ENCODE measurements at regions not wholly inside any gene's neighbourhood (a gene's known extent, or its start where the extent isn't known, plus 50 kb on each side); places are given as distances from the start of the nearest gene placed in this dataset.
"Not testable (repeated sequence)": the region's sequence is repeated elsewhere in the genome, so short reads cannot be mapped to it uniquely, and the experiment has no call there.

DNA sequence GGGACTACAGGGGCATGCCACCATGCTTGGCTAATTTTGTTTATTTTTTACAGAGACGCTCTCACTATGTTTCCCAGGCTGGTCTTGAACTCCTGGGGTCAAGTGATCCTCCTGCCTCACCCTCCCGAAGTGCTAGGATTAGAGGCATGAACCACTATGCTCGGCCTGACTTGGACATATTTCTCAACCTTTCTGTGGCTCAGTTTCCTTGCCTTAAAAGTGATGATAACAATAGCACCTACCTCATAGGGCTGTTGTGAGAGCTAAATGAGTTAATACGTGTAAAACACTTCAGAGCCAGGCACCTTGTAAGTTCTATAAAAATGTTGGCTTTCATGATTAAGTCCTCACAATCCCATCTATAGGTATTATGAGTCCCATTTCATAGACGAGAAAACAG lies 89.2 kb upstream of the METAP2 start:
- TF ChIP-seq, protein P1, sequence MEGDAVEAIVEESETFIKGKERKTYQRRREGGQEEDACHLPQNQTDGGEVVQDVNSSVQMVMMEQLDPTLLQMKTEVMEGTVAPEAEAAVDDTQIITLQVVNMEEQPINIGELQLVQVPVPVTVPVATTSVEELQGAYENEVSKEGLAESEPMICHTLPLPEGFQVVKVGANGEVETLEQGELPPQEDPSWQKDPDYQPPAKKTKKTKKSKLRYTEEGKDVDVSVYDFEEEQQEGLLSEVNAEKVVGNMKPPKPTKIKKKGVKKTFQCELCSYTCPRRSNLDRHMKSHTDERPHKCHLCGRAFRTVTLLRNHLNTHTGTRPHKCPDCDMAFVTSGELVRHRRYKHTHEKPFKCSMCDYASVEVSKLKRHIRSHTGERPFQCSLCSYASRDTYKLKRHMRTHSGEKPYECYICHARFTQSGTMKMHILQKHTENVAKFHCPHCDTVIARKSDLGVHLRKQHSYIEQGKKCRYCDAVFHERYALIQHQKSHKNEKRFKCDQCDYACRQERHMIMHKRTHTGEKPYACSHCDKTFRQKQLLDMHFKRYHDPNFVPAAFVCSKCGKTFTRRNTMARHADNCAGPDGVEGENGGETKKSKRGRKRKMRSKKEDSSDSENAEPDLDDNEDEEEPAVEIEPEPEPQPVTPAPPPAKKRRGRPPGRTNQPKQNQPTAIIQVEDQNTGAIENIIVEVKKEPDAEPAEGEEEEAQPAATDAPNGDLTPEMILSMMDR (conservative IDR thresholded peaks at IDR 0.05): no peak
- TF ChIP-seq ZFX (IDR thresholded peaks at IDR 0.05): no peak
- H3K27ac ChIP-seq: no peak overlapping the region

DNA sequence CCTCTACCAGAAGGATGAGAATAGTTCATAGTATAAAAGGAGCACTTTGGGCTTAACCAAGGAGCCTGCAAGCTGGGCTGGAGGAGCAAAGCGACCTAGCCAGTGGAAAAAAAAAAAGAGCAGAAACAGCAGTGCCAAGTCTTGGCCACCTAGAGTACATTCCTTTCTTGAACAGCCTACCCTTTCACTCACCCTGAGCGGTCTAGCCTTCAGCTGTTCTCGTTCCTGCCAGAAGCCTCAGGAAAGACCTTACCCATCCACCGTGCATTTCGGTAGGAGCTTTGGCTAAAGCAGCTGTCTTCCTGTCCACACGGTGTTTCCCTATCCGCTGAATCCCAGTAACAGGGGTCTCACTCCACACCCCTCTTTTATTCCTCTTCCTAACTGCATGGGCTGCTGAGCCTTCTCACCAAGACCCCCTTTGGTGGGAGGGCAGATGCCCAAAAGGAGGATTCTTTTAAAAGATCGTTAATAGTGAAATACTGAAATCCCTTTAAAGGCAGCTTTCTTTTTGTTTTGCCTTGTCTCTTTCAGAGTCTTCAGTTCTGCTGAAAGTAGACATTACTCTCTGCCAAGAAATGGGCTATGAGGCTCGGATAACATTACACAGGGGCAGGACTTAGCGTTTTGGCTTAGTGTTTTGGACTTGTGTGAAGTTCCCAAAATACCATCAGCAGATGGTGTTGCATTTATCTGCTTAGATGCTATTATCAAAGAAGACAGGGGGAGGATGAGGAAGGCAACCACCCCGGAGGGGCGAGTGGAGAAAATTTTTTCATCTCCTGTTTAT lies 88.5 kb upstream of the METAP2 start:
- H3K27ac ChIP-seq: no peak overlapping the region
- TF ChIP-seq, protein P1 (conservative IDR thresholded peaks at IDR 0.05): no peak
- no peak for TF ChIP-seq ZFX (IDR thresholded peaks at IDR 0.05)

DNA sequence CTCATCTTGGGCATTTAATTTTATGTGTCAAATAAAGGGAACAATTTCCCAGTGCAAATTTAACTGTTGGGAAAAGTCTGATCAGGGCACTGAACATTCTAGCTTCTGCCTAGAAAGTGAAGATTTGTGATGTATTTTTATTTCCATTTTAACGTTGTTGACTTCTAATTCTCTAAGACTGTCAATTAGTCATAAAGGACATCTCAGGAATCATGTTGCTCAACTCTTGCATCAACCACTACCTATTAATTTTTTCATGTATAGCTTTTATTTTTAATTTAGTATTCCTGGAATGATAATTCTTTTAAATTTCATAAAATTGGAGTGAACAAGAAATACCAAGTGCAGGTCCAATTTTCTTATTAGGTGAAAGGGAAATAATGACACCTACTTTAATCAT lies 87.9 kb upstream of the METAP2 start:
- TF ChIP-seq, protein P1 (conservative IDR thresholded peaks at IDR 0.05): no peak
- no peak for TF ChIP-seq ZFX (IDR thresholded peaks at IDR 0.05)
- no peak overlapping the region for H3K27ac ChIP-seq

DNA sequence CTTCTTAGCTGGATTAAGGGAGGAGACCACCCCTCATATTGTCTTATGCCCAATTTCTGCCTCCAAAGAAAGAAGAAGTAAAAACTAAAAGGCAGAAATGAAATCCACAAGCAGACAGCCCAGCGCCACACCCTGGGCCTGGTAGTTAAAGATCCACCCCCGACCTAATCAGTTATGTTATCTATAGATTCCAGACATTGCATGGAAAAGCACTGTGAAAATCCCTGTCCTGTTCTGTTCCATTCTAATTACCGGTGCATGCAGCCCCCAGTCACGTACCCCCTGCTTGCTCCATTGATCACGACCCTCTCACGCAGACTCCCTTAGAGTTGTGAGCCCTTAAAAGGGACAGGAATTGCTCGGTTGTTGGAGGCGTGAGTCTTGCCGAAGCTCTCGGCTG lies 85.7 kb upstream of the METAP2 start:
- H3K27ac ChIP-seq: not testable (repeated sequence)

DNA sequence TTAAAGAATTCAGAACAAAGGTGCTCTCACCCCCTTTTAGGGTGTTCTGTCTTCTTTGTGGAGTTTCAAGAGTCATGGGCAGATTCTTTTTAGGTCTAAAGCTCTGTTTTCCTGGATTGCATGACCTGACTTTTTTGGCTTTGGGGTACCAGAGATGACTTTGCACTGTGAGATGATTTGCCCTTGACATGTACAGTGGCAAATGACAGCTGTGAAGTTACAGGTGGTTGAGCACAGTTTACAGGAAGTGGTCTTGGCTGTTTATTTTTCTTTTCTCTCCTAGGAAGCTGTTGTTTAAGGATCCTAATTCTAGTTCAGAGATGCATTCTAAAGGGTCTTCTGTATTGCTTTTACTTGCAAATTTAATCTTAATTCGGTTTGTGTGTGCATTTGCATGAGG lies 83.8 kb upstream of the METAP2 start:
- no peak overlapping the region for H3K27ac ChIP-seq
- TF ChIP-seq ZFX (IDR thresholded peaks at IDR 0.05): no peak
- TF ChIP-seq, protein P1 (conservative IDR thresholded peaks at IDR 0.05): no peak

DNA sequence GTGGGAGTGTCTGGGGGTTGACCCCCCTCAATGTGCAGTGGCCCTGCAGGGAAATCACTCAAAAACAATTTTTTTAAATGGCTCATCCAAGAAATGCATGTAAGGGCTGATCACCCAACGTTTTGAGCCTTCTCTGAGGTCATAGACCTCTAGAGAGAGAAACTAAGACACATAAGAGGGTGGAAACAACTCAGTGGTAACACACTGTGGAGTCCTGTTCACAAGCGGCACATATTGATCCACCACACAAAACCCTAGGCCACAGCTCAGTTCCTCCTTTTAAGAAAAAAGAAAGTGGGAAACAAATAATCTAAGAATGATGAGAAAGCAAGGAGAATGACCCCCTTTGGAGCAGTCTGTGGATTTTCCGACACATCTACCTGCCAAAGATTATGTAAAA lies 83.0 kb upstream of the METAP2 start:
- no peak overlapping the region for H3K27ac ChIP-seq

DNA sequence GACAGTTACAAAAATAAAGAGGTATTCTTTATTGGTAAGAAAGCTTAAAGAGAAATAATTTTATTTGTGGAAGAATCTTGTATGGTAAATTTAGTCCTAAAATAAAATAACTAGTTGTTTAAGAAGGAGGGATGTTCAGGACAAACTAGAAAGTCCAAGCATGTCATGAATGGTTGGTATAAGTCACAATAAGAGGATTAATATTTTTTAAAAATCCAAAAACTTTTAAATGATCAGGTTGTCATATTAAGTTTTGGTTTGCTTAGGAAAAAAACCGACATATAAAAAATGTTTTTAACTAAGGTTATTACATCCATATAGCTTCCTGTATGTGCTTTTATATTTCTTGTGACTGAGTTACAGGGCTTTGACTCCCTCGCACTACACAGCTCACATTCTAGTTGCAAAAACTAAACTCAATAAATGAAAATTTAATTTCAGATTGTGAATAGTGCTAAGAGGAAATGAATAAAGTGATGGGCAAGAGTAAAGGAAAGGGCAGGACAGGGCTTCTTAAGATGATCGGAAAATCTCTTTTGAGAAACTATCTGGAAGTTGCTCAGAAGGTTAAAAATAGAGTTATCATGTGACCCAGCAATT lies 80.7 kb upstream of the METAP2 start:
- no peak overlapping the region for H3K27ac ChIP-seq
- TF ChIP-seq, protein P1 (conservative IDR thresholded peaks at IDR 0.05): no peak
- TF ChIP-seq ZFX (IDR thresholded peaks at IDR 0.05): no peak

More for the DNA sequence above, 83.0 kb upstream of the METAP2 start:
- TF ChIP-seq, protein P1 (conservative IDR thresholded peaks at IDR 0.05): no peak
- TF ChIP-seq ZFX (IDR thresholded peaks at IDR 0.05): no peak

DNA sequence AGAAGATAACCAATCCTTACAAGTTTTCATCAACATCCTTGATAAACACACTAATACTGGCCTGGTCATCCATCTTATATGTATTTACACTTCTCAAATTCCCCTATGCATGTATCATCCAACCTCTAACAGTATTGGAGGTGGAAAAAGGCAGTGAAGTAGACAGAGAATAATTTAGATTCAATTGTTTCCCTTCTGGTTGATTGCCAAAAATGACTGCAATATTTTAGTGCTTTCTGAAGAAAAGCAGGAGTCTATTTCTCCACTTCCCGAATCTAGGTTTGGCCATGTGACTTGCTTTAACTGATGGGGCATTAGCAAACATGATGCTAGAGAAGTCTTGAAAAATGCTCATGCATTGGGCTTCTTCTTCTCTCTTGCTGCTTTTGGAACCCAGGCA lies 78.3 kb upstream of the METAP2 start:
- H3K27ac ChIP-seq: no peak overlapping the region
- TF ChIP-seq, protein P1 (conservative IDR thresholded peaks at IDR 0.05): no peak
- TF ChIP-seq ZFX (IDR thresholded peaks at IDR 0.05): no peak
